Putamen (tissue), 1 donor: ENCODE measurements at regions not wholly inside any gene's neighbourhood (a gene's known extent, or its start where the extent isn't known, plus 50 kb on each side); places are given as distances from the start of the nearest gene placed in this dataset.
A peak's percentile ranks its signal among the peaks of the same experiment; 100 is the strongest.
"Not testable (repeated sequence)": the region's sequence is repeated elsewhere in the genome, so short reads cannot be mapped to it uniquely, and the experiment has no call there.

ENCODE experiments used
- DNase-seq: peaks from one replicate; pipeline ENCODE4 v3.0.0-alpha.2; 2016; ENCODE audit warnings: low spot score

DNA sequence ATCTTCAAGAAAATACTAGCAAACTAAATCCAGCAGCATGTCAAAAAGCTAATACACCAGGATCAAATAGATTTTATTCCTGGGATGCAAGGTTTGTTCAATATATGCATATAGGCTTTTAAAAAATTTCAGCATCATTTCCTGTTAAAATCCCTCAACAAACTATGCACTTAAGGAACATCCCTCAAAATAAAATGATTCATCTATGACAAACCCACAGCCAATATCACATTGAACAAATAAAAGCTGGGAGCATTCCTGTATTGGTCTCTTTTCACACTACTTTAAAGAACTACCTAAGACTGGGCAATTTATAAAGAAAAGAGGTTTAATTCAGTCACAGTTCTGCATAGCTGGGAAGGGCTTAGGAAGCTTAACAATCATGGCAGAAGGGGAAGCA is 726.7 kb downstream of the GRXCR1 start:
- DNase-seq, result no peak

DNA sequence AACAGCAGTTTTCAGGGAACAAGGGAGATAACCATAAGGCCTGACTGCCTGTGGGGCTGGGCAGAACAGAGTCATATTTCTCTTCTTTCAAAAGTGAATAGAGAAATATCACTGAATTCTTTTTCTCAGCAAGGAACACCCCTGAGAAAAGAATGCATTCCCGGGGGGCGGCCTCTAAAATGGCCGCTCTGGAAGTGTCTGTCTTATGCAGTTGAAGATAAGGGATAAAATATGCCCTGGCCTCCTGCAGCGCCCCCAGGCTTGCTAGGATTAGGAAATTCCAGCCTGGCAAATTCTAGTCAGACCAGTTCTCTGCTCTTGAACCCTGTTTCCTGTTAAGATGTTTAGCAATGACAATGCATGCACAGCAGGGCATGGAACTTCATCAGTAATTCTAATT is 745.4 kb downstream of the GRXCR1 start:
- DNase-seq, result not testable (repeated sequence)

DNA sequence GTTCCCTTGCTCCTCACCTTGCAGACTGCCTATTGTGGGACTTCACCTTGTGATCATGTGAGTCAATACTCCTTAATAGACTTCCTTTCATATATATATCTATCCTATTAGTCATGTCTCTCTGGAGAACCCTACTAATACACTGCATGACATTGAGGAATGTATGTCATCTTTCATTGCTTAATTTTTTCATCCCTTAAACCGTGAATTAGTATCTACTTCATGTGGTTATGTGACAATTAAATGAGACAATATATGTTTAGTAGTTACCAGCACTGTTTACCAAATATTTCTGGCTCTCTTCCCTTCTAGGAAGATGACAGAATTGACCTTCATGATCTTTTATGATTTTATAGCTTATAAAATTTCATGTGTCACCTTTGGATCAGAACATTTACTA is 759.5 kb downstream of the GRXCR1 start:
- DNase-seq, result no peak

GRCh38 chr4:43659547-43659946 is 767.0 kb downstream of the GRXCR1 start:
- not testable (repeated sequence) for DNase-seq

DNA sequence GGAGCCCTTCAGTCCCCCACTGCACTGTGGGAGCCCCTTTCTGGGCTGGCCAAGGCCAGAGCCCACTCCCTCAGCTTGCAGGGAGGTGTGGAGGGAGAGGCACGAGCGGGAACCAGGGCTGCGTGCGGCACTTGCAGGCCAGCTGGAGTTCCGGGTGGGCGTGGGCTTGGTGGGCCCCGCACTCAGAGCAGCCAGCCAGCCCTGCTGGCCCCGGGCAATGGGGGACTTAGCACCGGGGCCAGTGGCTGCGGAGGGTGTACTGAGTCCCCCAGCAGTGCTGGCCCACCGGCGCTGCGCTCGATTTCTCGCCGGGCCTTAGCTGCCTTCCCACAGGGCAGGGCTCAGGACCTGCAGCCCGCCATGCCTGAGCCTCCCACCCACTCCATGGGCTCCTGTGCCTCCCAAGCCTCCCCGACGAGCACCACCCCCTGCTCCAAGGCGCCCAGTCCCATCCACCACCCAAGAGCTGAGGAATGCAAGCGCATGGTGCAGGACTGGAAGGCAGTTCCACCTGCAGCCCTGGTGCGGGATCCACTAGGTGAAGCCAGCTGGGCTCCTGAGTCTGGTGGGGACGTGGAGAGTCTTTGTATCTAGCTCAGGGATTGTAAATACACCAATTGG is 776.2 kb downstream of the KCTD8 start:
- not testable (repeated sequence) for DNase-seq

GRCh38 chr4:43680421-43680820 is 768.2 kb downstream of the KCTD8 start:
- DNase-seq, result peak; percentile 51

- DNase-seq, result peak; percentile 42
Observed at GRCh38 chr4:43682551-43682950, 766.1 kb downstream of the KCTD8 start.

- no peak for DNase-seq
Observed at GRCh38 chr4:43690116-43690515, 758.5 kb downstream of the KCTD8 start.

DNA sequence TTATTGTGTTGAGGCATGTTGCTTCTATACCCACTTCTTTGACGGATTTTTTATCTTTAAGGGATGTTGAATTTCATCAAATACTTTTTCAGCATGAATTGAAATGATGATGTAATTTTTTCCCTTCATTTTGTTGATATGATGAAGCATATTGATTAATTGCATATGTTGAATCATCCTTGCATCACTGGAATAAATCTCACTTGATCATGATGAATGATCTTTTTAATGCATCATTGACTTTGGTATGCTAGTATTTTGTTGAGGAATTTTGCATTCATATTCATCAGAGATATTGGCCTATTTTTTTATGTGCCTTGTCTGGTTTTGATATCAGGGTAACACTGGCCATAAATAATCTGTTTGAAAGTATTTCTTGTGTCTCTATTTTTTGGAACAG is 754.7 kb downstream of the KCTD8 start:
- DNase-seq, result no peak

DNA sequence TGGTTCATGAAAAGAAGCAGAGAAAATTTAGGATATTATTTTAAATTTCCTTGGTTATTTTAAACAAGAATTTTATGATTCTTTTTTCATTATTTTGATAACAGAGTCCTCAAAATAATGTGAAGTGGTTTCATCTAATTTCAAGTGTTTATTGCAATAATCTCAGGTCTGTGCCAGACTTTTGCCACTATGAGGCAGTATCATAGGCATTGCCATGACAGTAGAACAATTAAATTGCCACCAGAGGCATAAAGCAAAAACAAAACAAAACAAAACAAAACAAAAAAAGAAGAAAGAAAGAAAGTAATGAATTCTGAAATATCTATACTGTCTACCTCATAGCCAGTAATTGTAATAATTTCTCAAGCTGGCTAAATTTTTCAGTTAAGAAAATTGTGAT is 739.2 kb downstream of the KCTD8 start:
- DNase-seq, result no peak

GRCh38 chr4:43716721-43717395 is 731.8 kb downstream of the KCTD8 start:
- no peak for DNase-seq

DNA sequence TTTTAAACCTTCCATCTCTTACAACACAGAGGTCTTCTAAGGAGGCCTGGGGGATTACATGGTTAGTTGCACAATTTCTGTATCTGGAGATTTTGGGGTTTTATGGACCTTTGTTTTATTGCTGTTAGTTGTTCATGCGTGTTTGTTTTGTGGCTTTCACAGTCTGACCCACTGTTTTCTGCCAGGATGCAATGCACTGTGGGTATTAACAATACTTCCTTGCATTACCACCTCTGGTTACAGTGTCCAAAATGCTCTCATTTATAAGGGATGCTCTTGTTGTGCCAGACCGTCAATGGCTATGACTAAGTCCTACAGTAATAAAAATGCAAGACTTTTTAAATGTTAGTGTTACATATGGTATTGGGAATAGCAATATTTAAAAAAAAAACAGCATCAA is 730.2 kb downstream of the KCTD8 start:
- DNase-seq, result no peak

- no peak for DNase-seq
Observed at GRCh38 chr4:43732829-43733426, 715.7 kb downstream of the KCTD8 start.

DNA sequence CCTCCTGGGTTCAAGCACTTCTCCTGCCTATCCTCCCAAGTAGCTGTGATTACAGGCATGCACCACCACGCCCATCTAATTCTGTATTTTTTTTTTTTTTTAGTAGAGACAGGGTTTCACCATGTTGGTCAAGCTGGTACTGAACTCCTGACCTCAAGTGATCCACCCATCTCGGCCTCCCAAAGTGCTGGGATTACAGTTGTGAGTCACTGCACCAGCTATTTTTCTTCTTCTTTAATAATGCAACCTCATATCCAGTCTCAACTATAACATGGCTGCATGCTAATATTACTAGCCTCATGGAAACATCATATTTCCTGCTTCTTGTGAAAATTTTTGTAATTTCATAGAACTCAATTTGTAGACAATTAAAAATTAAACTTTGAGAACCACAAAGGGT is 706.5 kb downstream of the KCTD8 start:
- DNase-seq, result no peak

GRCh38 chr4:43754566-43754965 is 694.0 kb downstream of the KCTD8 start:
- no peak for DNase-seq

GRCh38 chr4:43757147-43757546 is 691.5 kb downstream of the KCTD8 start:
- DNase-seq, result no peak

- no peak for DNase-seq
Observed at GRCh38 chr4:43758836-43759235, 689.8 kb downstream of the KCTD8 start.

DNA sequence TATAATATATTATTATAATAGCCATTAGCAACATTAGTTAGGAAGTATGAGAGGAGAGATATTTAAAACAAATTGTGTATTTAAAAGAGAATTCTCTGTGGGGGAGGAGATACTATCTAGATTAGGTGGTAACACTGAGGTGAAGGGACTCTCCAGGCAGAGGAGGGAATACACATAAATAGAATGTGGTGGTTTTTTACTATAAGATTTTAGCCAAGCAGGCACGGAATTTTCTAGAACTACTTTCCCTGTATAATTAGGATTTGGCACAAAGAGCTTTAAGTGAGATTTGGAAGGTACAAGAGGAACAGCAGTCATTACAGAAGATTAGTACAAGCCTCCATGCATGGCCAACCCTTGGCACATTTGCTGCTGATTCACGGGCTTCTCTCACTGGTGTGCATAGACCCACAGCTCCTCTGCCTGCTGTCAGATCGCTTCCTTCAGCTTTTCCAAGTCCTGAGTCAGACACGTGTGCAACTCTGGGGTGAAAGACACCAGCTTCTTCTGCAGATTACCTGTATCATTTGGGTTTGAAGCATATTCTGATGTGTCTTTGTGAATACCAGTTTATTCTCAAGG is 685.5 kb downstream of the KCTD8 start:
- DNase-seq, result no peak

DNA sequence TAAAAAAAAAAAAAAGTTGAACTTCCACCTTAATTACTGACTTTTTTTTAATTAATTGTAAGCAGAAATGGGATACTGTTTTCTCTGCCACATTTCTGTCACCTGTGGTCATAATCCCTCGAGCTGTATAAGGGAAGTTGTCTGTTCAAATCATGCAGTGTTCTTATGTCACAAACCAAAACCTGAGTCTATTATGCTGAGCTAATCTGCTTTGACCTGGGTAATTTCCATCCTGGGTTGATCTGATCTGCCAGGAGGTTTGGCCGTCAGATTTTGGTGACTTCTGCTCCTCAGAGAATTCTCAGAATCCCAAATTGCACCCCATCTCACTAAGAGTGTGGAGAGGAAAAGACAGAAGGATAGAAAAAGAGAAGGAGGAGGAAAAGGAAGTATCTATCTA is 683.1 kb downstream of the KCTD8 start:
- DNase-seq, result no peak

GRCh38 chr4:43766648-43767047 is 682.0 kb downstream of the KCTD8 start:
- no peak for DNase-seq

- no peak for DNase-seq
Observed at GRCh38 chr4:43776371-43776770, 672.2 kb downstream of the KCTD8 start.

- DNase-seq, result no peak
Observed at GRCh38 chr4:43778187-43778915, 670.3 kb downstream of the KCTD8 start.

GRCh38 chr4:43781125-43781524 is 667.5 kb downstream of the KCTD8 start:
- no peak for DNase-seq
